Occipital lobe (tissue), 1 donor: ENCODE measurements at regions not wholly inside any gene's neighbourhood (a gene's known extent, or its start where the extent isn't known, plus 50 kb on each side); places are given as distances from the start of the nearest gene placed in this dataset.
"Not testable (repeated sequence)": the region's sequence is repeated elsewhere in the genome, so short reads cannot be mapped to it uniquely, and the experiment has no call there.

Experiments
- DNase-seq: peaks from one replicate; lab custom pipeline; 2025; lab: John Stamatoyannopoulos, UW

- no peak for DNase-seq
Observed at GRCh38 chr18:41695441-41695840, 259.6 kb upstream of the PIK3C3 start.

- DNase-seq: no peak
Observed at GRCh38 chr18:41693008-41693407, 262.0 kb upstream of the PIK3C3 start.

GRCh38 chr18:41690332-41691127, 264.5 kb upstream of the PIK3C3 start:
- DNase-seq: no peak

GRCh38 chr18:41687138-41687537, 267.9 kb upstream of the PIK3C3 start:
- no peak for DNase-seq

GRCh38 chr18:41681138-41681880, 273.7 kb upstream of the PIK3C3 start:
- DNase-seq: no peak

GRCh38 chr18:41674506-41674905, 280.5 kb upstream of the PIK3C3 start:
- no peak for DNase-seq

GRCh38 chr18:41666231-41666630, 288.8 kb upstream of the PIK3C3 start:
- DNase-seq: no peak

GRCh38 chr18:41665210-41665609, 289.8 kb upstream of the PIK3C3 start:
- no peak for DNase-seq

GRCh38 chr18:41660654-41661053, 294.4 kb upstream of the PIK3C3 start:
- no peak for DNase-seq

- no peak for DNase-seq
Observed at GRCh38 chr18:41659438-41660130, 295.4 kb upstream of the PIK3C3 start.

- no peak for DNase-seq
Observed at GRCh38 chr18:41657189-41657588, 297.8 kb upstream of the PIK3C3 start.

- DNase-seq: no peak
Observed at GRCh38 chr18:41655074-41655473, 300.0 kb upstream of the PIK3C3 start.

GRCh38 chr18:41647914-41648313, 307.1 kb upstream of the PIK3C3 start:
- no peak for DNase-seq

GRCh38 chr18:41646915-41647620, 308.0 kb upstream of the PIK3C3 start:
- no peak for DNase-seq

- DNase-seq: no peak
Observed at GRCh38 chr18:41645589-41646360, 309.3 kb upstream of the PIK3C3 start.

GRCh38 chr18:41644466-41644865, 310.6 kb upstream of the PIK3C3 start:
- DNase-seq: no peak

GRCh38 chr18:41643427-41643826, 311.6 kb upstream of the PIK3C3 start:
- DNase-seq: no peak

GRCh38 chr18:41642756-41643155, 312.3 kb upstream of the PIK3C3 start:
- no peak for DNase-seq

GRCh38 chr18:41639218-41639617, 315.8 kb upstream of the PIK3C3 start:
- no peak for DNase-seq

GRCh38 chr18:41631723-41632285, 323.2 kb upstream of the PIK3C3 start:
- DNase-seq: not testable (repeated sequence)
